ENCODE measurements at regions not wholly inside any gene's neighbourhood (a gene's known extent, or its start where the extent isn't known, plus 50 kb on each side); places are given as distances from the start of the nearest gene placed in this dataset.

DNA sequence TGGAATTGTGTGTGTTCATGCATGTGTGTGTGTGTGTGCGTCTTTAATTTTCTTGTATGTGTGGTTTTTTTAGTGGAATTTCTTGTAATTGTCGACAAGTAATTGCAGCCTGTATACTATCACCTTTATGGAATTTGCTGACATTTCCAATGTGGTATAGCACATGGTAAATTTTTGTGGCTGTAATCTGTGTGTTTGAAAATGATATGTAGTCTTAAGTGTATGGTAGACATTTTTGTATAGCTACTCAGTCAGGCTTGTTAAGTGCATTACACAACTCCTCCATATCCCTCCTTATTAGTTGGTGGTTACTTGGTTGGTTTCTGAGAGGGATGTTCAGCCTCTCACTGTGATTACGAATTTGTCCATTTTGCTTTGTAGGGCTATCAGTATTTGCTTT lies 384.5 kb upstream of the HSF2 start:
- TF ChIP-seq, protein P1, sequence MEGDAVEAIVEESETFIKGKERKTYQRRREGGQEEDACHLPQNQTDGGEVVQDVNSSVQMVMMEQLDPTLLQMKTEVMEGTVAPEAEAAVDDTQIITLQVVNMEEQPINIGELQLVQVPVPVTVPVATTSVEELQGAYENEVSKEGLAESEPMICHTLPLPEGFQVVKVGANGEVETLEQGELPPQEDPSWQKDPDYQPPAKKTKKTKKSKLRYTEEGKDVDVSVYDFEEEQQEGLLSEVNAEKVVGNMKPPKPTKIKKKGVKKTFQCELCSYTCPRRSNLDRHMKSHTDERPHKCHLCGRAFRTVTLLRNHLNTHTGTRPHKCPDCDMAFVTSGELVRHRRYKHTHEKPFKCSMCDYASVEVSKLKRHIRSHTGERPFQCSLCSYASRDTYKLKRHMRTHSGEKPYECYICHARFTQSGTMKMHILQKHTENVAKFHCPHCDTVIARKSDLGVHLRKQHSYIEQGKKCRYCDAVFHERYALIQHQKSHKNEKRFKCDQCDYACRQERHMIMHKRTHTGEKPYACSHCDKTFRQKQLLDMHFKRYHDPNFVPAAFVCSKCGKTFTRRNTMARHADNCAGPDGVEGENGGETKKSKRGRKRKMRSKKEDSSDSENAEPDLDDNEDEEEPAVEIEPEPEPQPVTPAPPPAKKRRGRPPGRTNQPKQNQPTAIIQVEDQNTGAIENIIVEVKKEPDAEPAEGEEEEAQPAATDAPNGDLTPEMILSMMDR (conservative IDR thresholded peaks at IDR 0.05; ENCODE audit: low read depth), result no peak
- ChIA-PET POLR2A (ENCODE audit: low non-redundant PET) (no interaction called here), CTCF (no interaction called here)
- no peak for DNase-seq (ENCODE audit: low spot score)
- H3K27ac ChIP-seq, result no peak overlapping the region

DNA sequence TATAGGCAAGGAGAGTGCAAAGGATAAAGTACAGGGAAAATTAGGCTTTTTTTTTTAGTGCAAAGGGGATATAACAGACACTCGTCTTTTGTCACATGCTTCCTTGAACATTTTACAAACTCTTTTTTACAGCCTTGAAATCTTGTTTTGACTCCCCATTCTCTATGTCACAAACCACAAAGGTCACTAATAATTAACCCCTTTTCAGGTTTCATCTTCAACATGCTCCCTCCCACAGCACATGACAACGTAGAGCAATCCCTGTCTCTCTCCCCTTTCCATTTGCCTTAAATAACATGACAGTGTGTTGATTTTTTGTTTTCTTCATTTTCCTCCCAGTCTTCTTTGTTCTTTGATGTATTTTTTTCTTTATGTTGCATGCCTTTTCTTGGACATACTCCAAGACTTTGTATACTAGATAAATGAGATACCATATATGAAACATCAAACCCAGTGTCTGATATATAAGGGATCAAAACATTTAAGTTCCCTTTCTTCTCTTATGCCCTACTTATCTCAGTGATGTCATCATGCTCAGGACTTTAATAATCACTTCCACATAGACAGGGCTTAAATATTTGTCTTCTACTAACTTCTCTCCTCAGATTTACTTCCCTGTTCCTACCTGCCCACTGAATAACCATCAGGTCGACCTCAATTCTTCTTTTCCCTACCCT lies 378.7 kb upstream of the HSF2 start:
- H3K27ac ChIP-seq, result no peak overlapping the region
- POLR2A ChIA-PET (ENCODE audit: low non-redundant PET), result no interaction called here
- CTCF ChIA-PET, result no interaction called here
- TF ChIP-seq, protein P1 (conservative IDR thresholded peaks at IDR 0.05; ENCODE audit: low read depth), result no peak
- no peak for DNase-seq (ENCODE audit: low spot score)

DNA sequence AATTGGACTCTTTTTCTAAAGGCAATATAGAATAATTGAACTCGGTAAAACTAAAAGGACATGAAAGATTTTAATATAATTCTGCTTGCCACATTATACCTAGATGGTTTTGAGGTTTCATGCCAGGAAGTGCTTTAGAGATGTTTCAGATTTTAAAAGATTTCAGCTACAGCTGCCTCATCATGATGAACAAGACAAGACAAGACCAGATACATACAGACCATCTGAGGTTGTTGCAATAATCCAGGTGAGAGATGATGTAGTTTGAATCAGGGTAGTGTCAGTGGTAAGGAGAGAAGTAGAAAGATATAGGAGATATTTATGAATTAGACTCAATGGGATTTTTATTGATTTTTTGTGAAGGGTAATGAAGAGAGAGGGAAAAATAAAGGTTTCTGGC lies 374.3 kb upstream of the HSF2 start:
- TF ChIP-seq, protein P1 (conservative IDR thresholded peaks at IDR 0.05; ENCODE audit: low read depth), result no peak
- H3K27ac ChIP-seq, result no peak overlapping the region
- CTCF ChIA-PET, result interaction anchor here (0.7 kb wide), 1 partner anchor 579 kb away, joined by 3 read pairs; no protein-coding TSS in a partner anchor
- POLR2A ChIA-PET (ENCODE audit: low non-redundant PET), result no interaction called here
- DNase-seq (ENCODE audit: low spot score), result no peak

DNA sequence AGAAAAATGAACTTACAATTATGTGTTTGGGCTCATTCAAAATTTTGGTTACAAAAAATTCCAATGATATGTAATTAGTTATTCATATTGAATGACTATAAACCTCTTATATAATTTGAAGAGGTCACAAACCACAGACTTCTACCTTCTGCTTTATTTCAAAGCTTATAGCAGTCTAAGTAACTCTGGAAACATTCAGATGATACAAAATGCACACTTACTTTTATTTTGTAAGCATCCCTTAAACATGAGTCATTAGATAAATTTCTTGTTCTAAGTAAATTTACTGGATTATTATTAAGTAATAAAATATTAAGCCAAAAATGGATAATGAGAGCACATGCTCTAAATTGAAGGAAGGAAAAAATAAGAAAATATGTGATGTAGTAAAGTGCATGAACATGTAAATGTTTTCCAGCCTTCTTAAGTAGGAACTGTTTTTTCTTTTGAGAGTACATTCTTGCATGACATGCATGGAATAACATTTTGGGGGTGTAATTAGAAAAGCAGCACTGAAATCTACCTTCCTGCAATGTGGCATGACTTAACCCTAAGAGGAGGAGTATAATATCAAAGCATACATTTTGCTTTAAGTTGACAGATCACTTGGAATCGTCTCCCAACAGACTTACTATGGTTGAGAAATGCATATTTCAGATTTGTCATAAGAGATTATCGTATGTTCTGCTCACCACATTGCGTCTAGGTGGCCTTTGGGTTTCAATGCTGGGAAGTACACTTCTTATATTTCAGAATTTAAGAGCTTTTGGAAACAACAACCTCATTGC lies 372.7 kb upstream of the HSF2 start:
- ChIA-PET CTCF (interaction anchor here (0.5 kb wide), 1 partner anchor 1353 kb away, joined by 3 read pairs; no protein-coding TSS in a partner anchor), POLR2A (ENCODE audit: low non-redundant PET) (no interaction called here)
- no peak overlapping the region for H3K27ac ChIP-seq
- TF ChIP-seq, protein P1 (conservative IDR thresholded peaks at IDR 0.05; ENCODE audit: low read depth), result no peak
- DNase-seq (ENCODE audit: low spot score), result no peak

DNA sequence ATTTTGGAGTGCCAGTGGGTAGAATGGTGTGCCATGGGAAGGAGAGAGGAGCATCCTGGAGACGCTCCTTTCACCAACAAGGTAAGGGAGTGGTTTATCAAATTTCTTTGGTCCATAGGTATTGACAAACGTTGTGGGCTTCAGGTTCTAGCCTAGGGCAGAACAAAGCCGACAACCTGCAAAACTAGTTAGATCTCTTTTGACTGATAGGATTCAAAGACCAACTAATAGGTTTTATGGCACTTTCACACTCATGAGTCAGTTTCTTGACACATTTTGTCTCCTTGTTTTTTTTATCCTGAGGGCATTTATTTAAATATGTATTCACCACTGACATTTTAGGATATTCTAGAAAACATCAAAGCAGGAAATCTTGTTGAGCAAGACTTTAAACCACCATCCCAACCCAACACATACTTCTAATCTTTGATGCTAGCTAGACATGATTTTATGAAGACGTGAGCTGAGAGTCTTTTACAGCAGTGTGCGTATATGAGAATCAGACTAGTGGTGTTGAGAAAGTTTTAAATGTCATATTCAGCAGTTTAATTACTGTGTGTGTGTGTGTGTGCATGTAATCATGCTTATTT lies 370.4 kb upstream of the HSF2 start:
- peak; percentile 49 for DNase-seq (ENCODE audit: low spot score)
- no peak overlapping the region for H3K27ac ChIP-seq
- ChIA-PET CTCF (no interaction called here), POLR2A (ENCODE audit: low non-redundant PET) (no interaction called here)
- TF ChIP-seq, protein P1 (conservative IDR thresholded peaks at IDR 0.05; ENCODE audit: low read depth), result no peak

DNA sequence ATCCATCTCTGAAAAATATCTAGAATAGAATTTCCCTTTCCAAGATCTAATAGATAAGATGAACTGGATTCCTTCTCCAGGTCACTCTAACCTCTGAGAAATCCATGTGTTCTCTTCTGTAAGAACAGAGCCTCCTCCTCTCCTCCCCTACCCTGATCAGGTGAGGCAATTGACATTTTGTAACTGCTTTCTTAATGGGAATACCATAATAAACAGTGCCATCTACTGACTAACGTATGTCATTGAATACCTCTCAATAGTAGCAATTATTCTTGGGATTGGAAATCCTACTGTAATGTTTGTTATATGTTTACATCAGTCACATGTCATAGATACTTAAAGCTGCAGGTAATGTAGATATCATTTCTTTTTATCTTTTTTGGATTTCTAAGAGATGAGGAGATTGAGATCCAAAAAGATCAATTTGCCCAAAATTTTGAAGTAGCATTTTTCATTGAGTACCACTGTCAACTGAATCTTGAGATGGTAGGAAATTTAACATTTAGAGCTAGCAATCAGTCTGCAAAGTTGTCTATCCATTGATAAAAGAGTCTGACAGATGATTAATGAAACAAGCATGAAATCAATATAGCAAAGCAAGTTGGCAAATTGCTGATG lies 365.8 kb upstream of the HSF2 start:
- peak; percentile 53 for DNase-seq (ENCODE audit: low spot score)
- no peak overlapping the region for H3K27ac ChIP-seq
- POLR2A ChIA-PET (ENCODE audit: low non-redundant PET), result no interaction called here
- CTCF ChIA-PET, result interaction anchor here (0.6 to 0.7 kb wide), 4 partner anchors 28 to 552 kb away, joined by 3 read pairs; no protein-coding TSS in a partner anchor
- TF ChIP-seq, protein P1 (conservative IDR thresholded peaks at IDR 0.05; ENCODE audit: low read depth), result peak; percentile 61

Data from RWPE1 (cell line).